D341Med (cell line): ENCODE measurements at regions not wholly inside any gene's neighbourhood (a gene's known extent, or its start where the extent isn't known, plus 50 kb on each side); places are given as distances from the start of the nearest gene placed in this dataset.
"Not testable (repeated sequence)": the region's sequence is repeated elsewhere in the genome, so short reads cannot be mapped to it uniquely, and the experiment has no call there.

Source experiments
- DNase-seq: peaks from one replicate; pipeline ENCODE4 v3.0.0; 2012; ENCODE audit warnings: low spot score

GRCh38 chr2:185988907-185989306 lies 250.3 kb downstream of the FSIP2 start:
- not testable (repeated sequence) for DNase-seq

- no peak for DNase-seq
Observed at GRCh38 chr2:185990861-185991525, 252.4 kb downstream of the FSIP2 start.

GRCh38 chr2:185998562-185999070 lies 260.0 kb downstream of the FSIP2 start:
- no peak for DNase-seq

DNA sequence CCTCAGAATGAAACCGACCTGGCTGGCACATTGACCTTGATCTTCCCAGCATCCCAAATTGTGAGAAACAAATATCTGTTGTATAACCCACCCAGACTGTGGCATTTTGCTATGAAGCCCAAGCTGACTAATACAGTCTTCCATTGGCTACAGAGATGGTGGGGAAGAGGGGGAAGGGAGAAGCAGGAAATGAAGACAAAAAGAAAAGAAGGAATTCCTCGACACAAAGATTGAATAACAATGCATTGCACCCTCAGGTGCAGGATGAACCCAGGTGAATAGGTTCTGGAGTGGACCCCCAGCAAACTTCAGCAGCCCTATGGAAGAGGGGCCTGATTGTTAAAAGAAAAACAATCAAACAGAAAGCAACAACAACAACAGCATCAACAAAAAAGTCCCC lies 270.7 kb downstream of the FSIP2 start:
- DNase-seq = no peak

- no peak for DNase-seq
Observed at GRCh38 chr2:186017278-186017677, 278.7 kb downstream of the FSIP2 start.

DNA sequence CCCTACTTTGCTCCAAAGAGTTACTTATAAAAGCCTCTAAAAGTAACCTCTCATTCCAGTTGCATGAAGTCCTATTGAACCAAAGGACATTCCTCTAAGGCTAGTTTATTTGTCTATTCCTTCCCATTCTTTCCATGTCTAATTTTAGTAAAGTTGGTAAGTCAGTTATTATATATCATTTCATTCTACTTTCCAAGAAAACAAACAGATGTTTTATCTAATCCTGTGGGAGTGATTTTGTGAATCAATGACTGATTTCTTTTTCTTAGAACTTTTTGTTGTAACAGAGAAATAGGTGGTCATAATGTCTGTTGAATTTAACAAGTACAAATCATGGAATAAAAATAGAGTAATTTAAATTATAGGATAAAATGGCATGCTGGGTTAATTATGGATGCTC lies 286.3 kb downstream of the FSIP2 start:
- DNase-seq = no peak

- DNase-seq = no peak
Observed at GRCh38 chr2:186027922-186028321, 289.3 kb downstream of the FSIP2 start.

GRCh38 chr2:186031229-186031628 lies 292.6 kb downstream of the FSIP2 start:
- no peak for DNase-seq

- no peak for DNase-seq
Observed at GRCh38 chr2:186032102-186032738, 293.6 kb downstream of the FSIP2 start.

DNA sequence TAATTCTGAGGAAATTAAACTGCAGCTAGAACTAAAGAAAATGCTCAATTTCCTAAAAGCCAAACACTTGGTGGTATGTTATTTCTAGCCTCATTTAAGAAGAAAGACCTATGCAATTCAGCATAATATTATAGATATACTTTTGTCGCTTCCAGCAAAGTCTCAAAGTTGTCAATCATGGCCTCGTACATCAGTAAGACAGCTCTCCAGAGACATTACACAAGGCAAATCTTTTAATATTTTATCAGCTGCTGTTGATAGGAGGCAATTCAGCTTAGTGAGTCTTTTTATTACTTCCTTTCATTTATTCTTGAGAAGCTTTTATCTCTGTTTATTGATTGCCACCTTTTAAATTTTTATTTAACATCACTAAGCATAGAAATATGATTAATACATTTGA lies 294.3 kb downstream of the FSIP2 start:
- no peak for DNase-seq

GRCh38 chr2:186033541-186033940 lies 294.9 kb downstream of the FSIP2 start:
- DNase-seq = no peak

GRCh38 chr2:186036862-186037449 lies 298.4 kb downstream of the FSIP2 start:
- DNase-seq = no peak

GRCh38 chr2:186042207-186043028 lies 303.8 kb downstream of the FSIP2 start:
- DNase-seq = no peak

GRCh38 chr2:186044761-186045160 lies 306.2 kb downstream of the FSIP2 start:
- DNase-seq = no peak

- no peak for DNase-seq
Observed at GRCh38 chr2:186052930-186053329, 314.3 kb downstream of the FSIP2 start.

DNA sequence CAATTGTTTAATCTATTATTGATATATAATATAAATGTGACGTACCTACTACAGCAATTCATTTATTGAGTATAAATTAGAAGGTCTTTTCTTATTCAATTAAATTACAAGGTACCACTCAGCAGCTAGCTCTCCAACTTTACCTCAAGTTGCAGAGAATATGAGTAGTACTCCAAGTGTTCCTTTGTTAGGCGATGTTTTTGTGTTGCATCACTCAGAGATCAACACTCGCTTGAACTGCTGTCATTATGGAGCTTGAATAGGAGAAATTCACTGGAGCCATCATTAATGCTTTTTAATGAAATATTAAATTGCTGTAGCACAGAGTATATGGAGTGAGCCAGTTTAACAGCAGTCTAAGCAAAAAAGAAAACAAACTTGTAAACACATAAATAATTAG lies 320.0 kb downstream of the FSIP2 start:
- no peak for DNase-seq

- peak; percentile 48 for DNase-seq
Observed at GRCh38 chr2:186059096-186059495, 320.5 kb downstream of the FSIP2 start.

- DNase-seq = no peak
Observed at GRCh38 chr2:186060744-186061440, 322.3 kb downstream of the FSIP2 start.

GRCh38 chr2:186064507-186064906 lies 325.9 kb downstream of the FSIP2 start:
- no peak for DNase-seq

DNA sequence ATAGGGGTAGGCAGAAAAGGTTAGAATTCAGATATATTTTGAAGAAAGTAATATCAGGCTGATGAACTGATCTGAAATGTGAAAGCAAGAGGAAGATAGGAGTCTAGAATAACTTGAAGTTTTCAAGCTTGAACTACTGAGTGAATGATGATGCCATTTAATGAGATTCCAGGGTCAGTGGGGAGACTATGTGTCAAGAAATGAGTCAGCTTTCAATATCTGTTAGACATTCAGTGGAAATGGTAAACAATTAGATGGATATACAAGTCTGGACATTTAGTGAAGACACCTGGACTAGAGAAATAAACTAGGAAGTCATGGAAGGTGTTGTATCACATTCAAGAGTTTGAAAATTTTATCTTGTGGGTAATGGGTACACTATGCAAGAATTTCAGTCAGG lies 326.9 kb downstream of the FSIP2 start:
- no peak for DNase-seq

DNA sequence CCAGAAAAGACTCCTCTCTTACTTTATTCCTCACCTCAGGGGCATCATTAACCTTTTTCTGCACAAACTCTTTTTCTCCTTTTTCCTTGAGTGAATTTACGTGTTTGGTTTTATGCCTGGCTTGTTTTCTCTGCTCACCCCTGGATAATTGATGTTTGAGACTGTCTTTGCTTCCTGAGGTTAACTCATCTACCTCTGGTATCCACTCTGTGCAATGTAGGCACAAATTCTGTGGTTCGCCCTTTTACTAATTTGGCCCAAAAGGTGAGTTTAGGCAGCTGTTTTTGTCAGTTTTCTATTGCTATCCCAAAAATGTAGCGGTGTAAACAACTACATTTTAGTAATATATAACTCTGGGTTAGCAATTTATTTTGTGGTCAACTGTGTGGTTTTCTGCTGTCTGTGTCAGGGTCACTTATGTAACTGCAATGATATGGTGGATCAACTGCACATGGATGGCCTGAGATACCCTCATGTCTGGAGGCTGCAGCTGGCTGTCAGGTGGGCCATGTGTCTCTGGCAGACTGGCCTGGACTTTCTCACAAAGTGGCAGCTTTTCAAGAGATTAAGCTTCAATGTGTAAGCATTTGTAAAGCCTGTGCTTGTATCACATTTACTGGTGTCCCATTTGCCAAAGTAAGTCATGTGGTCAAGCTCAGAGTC lies 329.7 kb downstream of the FSIP2 start:
- DNase-seq = peak; percentile 60
